Loucy (cell line): ENCODE measurements at regions not wholly inside any gene's neighbourhood (a gene's known extent, or its start where the extent isn't known, plus 50 kb on each side); places are given as distances from the start of the nearest gene placed in this dataset.

Source experiments
- H2AFZ ChIP-seq: fragments of 200-600 bp; sonication (generic); 2 replicates; pipeline ENCODE4 v1.6.0; 2016; ENCODE audit warnings: antibody characterized with exemption, mild to moderate bottlenecking, low read length, moderate library complexity
- H3F3A ChIP-seq: fragments of 200-600 bp; 2 replicates; pipeline ENCODE4 v1.6.0; 2016; ENCODE audit warnings: antibody characterized with exemption, low read depth, mild to moderate bottlenecking
- H3K27me3 ChIP-seq: fragments of 200-600 bp; sonication (generic); 2 replicates; pipeline ENCODE4 v1.6.1; 2014; ENCODE audit warnings: low read length, mild to moderate bottlenecking; ENCODE audit not compliant: insufficient read depth, poor library complexity, severe bottlenecking
- H3K36me3 ChIP-seq: fragments of 200-600 bp; sonication (generic); 2 replicates; pipeline ENCODE4 v1.6.1; 2016; ENCODE audit warnings: low read length; ENCODE audit not compliant: insufficient read depth
- H3K4me1 ChIP-seq: fragments of 200-600 bp; sonication (generic); 2 replicates; pipeline ENCODE4 v1.5.1; 2014; ENCODE audit warnings: low read length, mild to moderate bottlenecking; ENCODE audit not compliant: insufficient read depth, poor library complexity, severe bottlenecking
- H3K4me2 ChIP-seq: fragments of 200-600 bp; sonication (generic); 2 replicates; pipeline ENCODE4 v1.6.0; 2014; ENCODE audit warnings: antibody characterized with exemption, low read length, low read depth, mild to moderate bottlenecking; ENCODE audit not compliant: poor library complexity, severe bottlenecking
- H3K4me3 ChIP-seq: fragments of 200-600 bp; sonication (generic); 2 replicates; pipeline ENCODE4 v1.5.1; 2014; ENCODE audit warnings: low read length, mild to moderate bottlenecking, mixed read lengths; ENCODE audit not compliant: poor library complexity, severe bottlenecking
- H3K79me2 ChIP-seq: fragments of 200-600 bp; sonication (generic); 2 replicates; pipeline ENCODE4 v1.6.1; 2014; ENCODE audit warnings: low read length; ENCODE audit not compliant: insufficient read depth
- H3K9ac ChIP-seq: fragments of 200-600 bp; sonication (generic); 2 replicates; pipeline ENCODE4 v1.6.0; 2014; ENCODE audit warnings: mild to moderate bottlenecking, low read depth, low read length, moderate library complexity; ENCODE audit not compliant: poor library complexity, severe bottlenecking
- H3K9me2 ChIP-seq: fragments of 200-600 bp; sonication (generic); replicated peaks from 2 replicates; pipeline ENCODE4 v1.6.1; 2016; ENCODE audit warnings: low read depth, low read length, mixed read lengths
- H3K9me3 ChIP-seq: fragments of 200-600 bp; sonication (generic); 2 replicates; pipeline ENCODE4 v1.6.1; 2014; ENCODE audit warnings: mild to moderate bottlenecking, antibody characterized with exemption, low read length, low read depth; ENCODE audit not compliant: insufficient read depth
- H4K20me1 ChIP-seq: fragments of 200-600 bp; sonication (generic); 2 replicates; pipeline ENCODE4 v1.6.0; 2014; ENCODE audit warnings: antibody characterized with exemption, low read length, mild to moderate bottlenecking; ENCODE audit not compliant: insufficient read depth, poor library complexity, severe bottlenecking
- EZH2phosphoT487 ChIP-seq: fragments of 200-600 bp; IDR thresholded peaks from 2 replicates; pipeline ENCODE4 v1.6.1; 2018; ENCODE audit warnings: antibody characterized with exemption, mild to moderate bottlenecking, moderate library complexity, borderline replicate concordance
- TF ChIP-seq, protein P1 (sequence below): fragments of 200-600 bp; sonication (generic); conservative IDR thresholded peaks from 2 replicates; pipeline ENCODE4 v1.5.1; 2014; ENCODE audit warnings: mild to moderate bottlenecking, antibody characterized with exemption, low read length

DNA sequence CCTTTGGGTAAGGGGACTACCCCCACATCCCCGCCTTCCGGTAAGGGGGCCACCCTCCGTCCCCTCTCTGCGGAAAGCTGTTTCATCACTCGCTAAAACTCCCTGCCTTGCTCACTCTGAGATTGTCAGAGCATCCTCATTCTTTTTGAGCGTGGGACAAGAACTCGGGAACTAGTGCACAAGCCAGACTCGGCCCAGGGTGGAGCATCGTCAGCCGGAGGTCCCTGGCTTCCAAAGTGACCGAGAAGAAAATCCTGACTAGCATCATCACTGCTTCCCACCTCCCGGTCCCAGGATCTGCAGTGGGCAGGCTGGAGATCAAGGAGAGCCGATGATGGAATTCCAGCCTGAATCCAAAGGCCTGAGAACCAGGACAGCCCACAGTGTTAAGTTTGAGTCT, 380.3 kb downstream of the SEC14L1 start:
- Histone ChIP-seq H3K9me3 (no peaks in the 10 kb centered on the region), H3K4me2 (no peak overlapping the region), H3K9me2 (no peaks in the 10 kb centered on the region), H3K27me3 (no peaks in the 10 kb centered on the region), H3K9ac (no peak overlapping the region), H3F3A (no peaks in the 10 kb centered on the region), H2AFZ (no peak overlapping the region), H3K79me2 (no peaks in the 10 kb centered on the region), H3K4me3 (no peak overlapping the region), H4K20me1 (no peaks in the 10 kb centered on the region), H3K4me1 (no peaks in the 10 kb centered on the region), H3K36me3 (no peaks in the 10 kb centered on the region)
- TF ChIP-seq, protein P1, sequence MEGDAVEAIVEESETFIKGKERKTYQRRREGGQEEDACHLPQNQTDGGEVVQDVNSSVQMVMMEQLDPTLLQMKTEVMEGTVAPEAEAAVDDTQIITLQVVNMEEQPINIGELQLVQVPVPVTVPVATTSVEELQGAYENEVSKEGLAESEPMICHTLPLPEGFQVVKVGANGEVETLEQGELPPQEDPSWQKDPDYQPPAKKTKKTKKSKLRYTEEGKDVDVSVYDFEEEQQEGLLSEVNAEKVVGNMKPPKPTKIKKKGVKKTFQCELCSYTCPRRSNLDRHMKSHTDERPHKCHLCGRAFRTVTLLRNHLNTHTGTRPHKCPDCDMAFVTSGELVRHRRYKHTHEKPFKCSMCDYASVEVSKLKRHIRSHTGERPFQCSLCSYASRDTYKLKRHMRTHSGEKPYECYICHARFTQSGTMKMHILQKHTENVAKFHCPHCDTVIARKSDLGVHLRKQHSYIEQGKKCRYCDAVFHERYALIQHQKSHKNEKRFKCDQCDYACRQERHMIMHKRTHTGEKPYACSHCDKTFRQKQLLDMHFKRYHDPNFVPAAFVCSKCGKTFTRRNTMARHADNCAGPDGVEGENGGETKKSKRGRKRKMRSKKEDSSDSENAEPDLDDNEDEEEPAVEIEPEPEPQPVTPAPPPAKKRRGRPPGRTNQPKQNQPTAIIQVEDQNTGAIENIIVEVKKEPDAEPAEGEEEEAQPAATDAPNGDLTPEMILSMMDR, result no peak
- TF ChIP-seq EZH2phosphoT487, result no peak

- no peaks in the 10 kb centered on the region for H3K27me3 ChIP-seq
- H3K79me2 ChIP-seq, result no peaks in the 10 kb centered on the region
- no peaks in the 10 kb centered on the region for H3F3A ChIP-seq
- no peak overlapping the region for H3K9ac ChIP-seq
- no peaks in the 10 kb centered on the region for H3K9me3 ChIP-seq
- H3K4me2 ChIP-seq, result no peak overlapping the region
- no peaks in the 10 kb centered on the region for H3K9me2 ChIP-seq
- no peaks in the 10 kb centered on the region for H4K20me1 ChIP-seq
- H3K36me3 ChIP-seq, result no peaks in the 10 kb centered on the region
- no peak for TF ChIP-seq EZH2phosphoT487
- TF ChIP-seq, protein P1, result no peak
- no peak overlapping the region for H3K4me3 ChIP-seq
- H3K4me1 ChIP-seq, result peaks cover 4% of the 10 kb centered on the region
- no peak overlapping the region for H2AFZ ChIP-seq
These were observed 382.8 kb downstream of the SEC14L1 start for GRCh38 chr17:77523540-77523939.

DNA sequence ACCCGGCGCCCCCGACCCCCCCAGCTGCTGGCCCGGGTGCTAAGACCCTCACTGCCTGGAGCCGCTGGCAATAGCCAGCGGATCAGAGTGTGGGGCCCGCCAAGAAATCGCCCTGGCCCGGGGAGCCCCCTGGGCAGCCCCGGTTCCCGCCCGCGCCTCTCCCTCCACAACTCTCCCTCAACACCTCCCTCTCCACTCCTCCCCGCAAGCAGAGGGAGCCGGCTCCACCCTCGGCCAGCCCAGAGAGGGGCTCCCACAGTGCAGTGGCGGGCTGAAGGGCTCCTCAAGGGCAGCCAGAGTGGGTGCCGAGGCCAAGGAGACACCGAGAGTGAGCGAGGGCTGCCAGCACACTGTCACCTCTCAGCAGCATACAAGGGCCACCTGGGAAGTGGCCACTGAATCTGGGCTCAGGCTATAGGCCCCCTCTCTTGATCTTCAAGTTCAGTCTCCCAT, 385.5 kb downstream of the SEC14L1 start:
- Histone ChIP-seq H3K79me2 (no peaks in the 10 kb centered on the region), H2AFZ (no peak overlapping the region), H3K9me3 (no peaks in the 10 kb centered on the region), H3K9me2 (no peaks in the 10 kb centered on the region), H3K27me3 (no peaks in the 10 kb centered on the region), H3K4me3 (no peak overlapping the region), H3K36me3 (no peaks in the 10 kb centered on the region), H3K4me2 (no peak overlapping the region), H3F3A (no peaks in the 10 kb centered on the region), H4K20me1 (no peaks in the 10 kb centered on the region), H3K4me1 (peaks cover 6% of the 10 kb centered on the region), H3K9ac (no peak overlapping the region)
- TF ChIP-seq, protein P1, result no peak
- no peak for TF ChIP-seq EZH2phosphoT487
